Lower leg skin (tissue), 4 donors: ENCODE measurements at regions not wholly inside any gene's neighbourhood (a gene's known extent, or its start where the extent isn't known, plus 50 kb on each side); places are given as distances from the start of the nearest gene placed in this dataset.

ENCODE experiments used
- DNase-seq, 2 donors: peaks; one replicate each; pipeline ENCODE4 v3.0.0-alpha.2; 2019; ENCODE audit warnings: low spot score in 2 of 2
- H3K4me3 ChIP-seq: fragments of 200-600 bp; sonication (generic); 2 replicates; pipeline ENCODE4 v1.5.1; 2017; ENCODE audit warnings: mild to moderate bottlenecking, low read depth; ENCODE audit not compliant: poor library complexity, severe bottlenecking
- POLR2A ChIP-seq, 2 donors: fragments of 450-650 bp; IDR thresholded peaks; one replicate each; pipeline ENCODE4 v1.6.1; 2016 to 2017; ENCODE audit warnings: antibody characterized with exemption in 2 of 2, mild to moderate bottlenecking in 1 of 2, moderate library complexity in 1 of 2
- WGBS, 2 donors: methylation state at CpG; one replicate each; pipeline ENCODE4 v1.1.5; 2018; 5-methylcytosine and 5-hydroxymethylcytosine counted together
- intact Hi-C: fragments of 100-400 bp; cut with DNase I; formaldehyde crosslinking; loops from one replicate; pipeline ENCODE4 v1.15.0; 2023; ENCODE audit warnings: low total_unique reads
- TF ChIP-seq, protein P1 (sequence below), 3 donors: fragments of 450-650 bp; IDR thresholded peaks; one replicate each; pipeline ENCODE4 v1.5.1; 2016; ENCODE audit warnings: antibody characterized with exemption in 3 of 3, mild to moderate bottlenecking in 3 of 3, moderate library complexity in 2 of 3

DNA sequence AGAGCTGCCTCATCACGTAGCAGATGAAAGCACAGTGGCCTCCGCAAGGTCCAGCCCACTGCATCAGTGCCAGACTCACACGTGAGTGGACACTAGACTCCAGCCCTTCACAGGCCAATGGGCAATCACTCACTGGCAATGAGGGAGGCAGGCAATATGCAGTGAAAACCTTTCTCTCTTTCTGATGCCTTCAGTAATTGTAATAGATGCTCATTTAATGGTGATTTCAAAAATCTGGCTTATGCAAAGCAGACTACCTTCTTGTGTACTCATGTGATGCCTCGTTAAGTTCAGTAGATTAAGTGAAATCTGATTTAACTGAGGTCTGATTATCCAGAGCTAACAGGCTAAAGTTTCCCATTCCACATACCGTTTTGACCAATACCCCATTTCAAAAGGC lies 546.9 kb downstream of the MIAT start:
- TF ChIP-seq, protein P1, sequence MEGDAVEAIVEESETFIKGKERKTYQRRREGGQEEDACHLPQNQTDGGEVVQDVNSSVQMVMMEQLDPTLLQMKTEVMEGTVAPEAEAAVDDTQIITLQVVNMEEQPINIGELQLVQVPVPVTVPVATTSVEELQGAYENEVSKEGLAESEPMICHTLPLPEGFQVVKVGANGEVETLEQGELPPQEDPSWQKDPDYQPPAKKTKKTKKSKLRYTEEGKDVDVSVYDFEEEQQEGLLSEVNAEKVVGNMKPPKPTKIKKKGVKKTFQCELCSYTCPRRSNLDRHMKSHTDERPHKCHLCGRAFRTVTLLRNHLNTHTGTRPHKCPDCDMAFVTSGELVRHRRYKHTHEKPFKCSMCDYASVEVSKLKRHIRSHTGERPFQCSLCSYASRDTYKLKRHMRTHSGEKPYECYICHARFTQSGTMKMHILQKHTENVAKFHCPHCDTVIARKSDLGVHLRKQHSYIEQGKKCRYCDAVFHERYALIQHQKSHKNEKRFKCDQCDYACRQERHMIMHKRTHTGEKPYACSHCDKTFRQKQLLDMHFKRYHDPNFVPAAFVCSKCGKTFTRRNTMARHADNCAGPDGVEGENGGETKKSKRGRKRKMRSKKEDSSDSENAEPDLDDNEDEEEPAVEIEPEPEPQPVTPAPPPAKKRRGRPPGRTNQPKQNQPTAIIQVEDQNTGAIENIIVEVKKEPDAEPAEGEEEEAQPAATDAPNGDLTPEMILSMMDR (IDR thresholded peaks at IDR 0.05) = no peak
- no peak for TF ChIP-seq POLR2A (IDR thresholded peaks at IDR 0.05)
- no peak overlapping the region for H3K4me3 ChIP-seq
- intact Hi-C loops = no loop called here
- DNase-seq = no peak
- 90 to 92% methylated on average over 5 of the region's 5 CpGs for WGBS, 2 donors

DNA sequence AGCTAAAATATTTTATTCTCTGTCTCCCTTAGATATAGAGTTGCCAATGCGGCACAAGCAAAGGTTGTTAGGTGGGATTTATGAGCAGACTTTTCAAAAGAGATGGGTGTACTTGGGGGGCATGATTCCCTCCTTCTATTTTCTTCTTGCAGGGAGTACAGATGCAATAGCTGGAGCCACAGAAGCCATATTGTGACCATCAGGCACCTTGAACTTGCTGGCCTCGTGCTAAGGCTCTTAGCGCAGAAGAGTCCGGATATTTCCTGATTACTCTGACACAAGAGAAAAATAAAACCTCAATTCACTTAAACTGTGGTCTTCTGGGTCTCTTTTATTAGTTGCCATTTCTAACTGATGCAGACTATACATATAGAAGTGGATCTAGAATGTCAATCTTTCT lies 547.4 kb downstream of the MIAT start:
- intact Hi-C loops = no loop called here
- H3K4me3 ChIP-seq = no peak overlapping the region
- 96 to 97% methylated on average over 4 of the region's 4 CpGs for WGBS, 2 donors
- DNase-seq = no peak
- TF ChIP-seq, protein P1 (IDR thresholded peaks at IDR 0.05) = no peak
- no peak for TF ChIP-seq POLR2A (IDR thresholded peaks at IDR 0.05)

DNA sequence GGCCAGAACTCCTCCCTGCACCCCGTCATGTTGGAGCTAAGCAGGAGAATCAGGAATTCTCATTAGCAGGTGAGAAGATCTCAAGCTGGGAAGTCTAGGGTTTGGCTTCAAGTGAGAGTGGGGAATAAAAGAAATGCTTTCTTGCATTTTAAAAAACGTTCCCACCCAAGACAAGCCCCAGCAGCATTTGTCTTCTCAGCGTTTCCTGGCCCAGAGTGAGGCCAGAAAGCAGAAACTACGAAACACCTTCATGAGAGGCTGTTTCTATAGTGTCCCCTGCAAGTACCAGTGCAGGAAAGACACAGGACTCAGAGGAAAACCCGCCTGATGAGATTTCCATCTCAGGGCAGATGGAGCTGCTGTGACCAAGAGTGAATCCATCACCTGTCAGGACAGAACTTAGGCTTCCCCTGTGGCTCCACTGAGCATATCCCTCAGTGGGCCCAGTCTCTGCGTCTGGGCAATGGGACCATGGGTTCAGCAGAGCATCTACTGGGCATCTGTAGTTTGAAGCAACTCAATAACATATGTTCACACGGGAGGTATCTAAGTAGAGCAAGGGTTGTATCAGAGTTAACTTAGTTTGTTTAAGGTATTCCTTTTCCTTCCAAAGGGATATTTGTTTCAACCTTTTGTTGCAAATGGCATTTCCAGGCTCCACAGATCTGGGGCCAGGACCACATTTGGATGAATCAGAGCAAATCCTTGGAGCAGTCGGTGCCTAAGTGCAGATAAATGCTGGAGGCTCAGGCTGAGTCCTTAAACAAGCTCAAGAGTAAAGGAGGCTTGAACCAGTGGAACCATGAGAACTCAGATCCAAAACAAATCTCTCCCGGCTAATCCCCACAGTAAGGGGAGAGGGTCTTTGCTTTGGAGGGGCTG lies 548.3 kb downstream of the MIAT start:
- H3K4me3 ChIP-seq = no peak overlapping the region
- DNase-seq = no peak
- no peak for TF ChIP-seq POLR2A (IDR thresholded peaks at IDR 0.05)
- TF ChIP-seq, protein P1 (IDR thresholded peaks at IDR 0.05) = no peak
- intact Hi-C loops = no loop called here
- WGBS, 2 donors = 70 to 79% methylated on average over 9 of the region's 9 CpGs

DNA sequence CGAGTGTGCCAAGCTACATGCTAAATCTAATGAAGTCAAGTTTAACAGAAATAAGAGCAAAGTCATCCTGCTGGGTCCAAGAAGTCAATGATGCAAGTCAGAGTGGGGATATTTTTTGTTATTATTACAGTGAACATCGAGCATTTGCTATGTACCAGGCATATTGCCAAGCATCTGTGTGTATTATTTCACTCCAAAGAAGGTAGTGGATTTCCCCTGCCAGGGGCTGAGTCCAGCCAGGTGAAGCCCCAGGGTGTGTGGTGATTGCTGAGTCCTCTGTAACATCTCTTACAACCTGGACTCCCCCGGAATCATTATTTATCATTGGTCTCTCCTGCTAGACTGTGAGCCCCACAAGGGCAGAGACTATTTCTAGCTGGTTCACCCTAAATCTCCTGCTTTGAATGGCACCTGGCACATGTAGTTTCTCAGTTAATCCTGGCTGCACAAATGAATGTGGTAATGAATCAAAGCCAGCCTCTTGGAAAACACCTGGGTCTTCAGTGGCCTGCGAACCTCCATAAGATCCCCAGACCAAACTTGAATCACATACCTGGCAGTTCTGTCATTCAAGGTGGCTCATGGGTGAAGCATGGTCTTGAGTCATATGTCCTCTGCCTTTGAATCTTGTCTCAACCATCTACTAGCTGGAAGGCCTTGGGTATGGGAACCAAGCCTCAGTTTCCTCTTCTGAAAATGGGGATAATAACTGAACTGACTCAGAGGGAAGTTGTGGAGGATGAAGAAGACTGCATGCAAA lies 549.2 kb downstream of the MIAT start:
- intact Hi-C loops = no loop called here
- WGBS, 2 donors = 65 to 70% methylated on average over 4 of the region's 4 CpGs
- no peak overlapping the region for H3K4me3 ChIP-seq
- no peak for DNase-seq
- no peak for TF ChIP-seq POLR2A (IDR thresholded peaks at IDR 0.05)
- TF ChIP-seq, protein P1 (IDR thresholded peaks at IDR 0.05) = no peak

DNA sequence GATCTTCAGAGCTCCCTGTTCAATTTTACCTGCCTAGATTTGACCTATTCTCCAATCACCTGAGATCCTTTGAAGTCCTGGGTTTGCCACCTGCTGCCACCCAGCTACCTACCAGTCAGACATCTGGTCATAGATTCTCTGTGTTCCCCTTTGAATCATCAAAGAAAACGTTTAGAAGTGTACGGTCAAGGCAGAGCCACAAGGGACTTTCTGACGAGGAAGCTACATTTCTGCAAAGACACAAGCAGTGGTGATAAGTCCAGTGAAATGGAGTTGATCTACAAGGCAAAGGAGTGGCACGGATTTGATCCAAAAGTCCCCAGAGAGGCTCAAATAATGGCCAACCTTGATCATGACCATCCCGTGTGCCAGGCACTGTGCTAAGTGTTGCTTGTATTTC lies 549.9 kb downstream of the MIAT start:
- DNase-seq = no peak
- H3K4me3 ChIP-seq = no peak overlapping the region
- TF ChIP-seq, protein P1 (IDR thresholded peaks at IDR 0.05) = no peak
- no peak for TF ChIP-seq POLR2A (IDR thresholded peaks at IDR 0.05)
- intact Hi-C loops = no loop called here
- WGBS, 2 donors = 73 to 75% methylated on average over 5 of the region's 5 CpGs
